SW480 (cell line): ENCODE measurements at regions not wholly inside any gene's neighbourhood (a gene's known extent, or its start where the extent isn't known, plus 50 kb on each side); places are given as distances from the start of the nearest gene placed in this dataset.
A peak's percentile ranks its signal among the peaks of the same experiment; 100 is the strongest.

ENCODE experiments used
- DNase-seq: peaks from one replicate; pipeline ENCODE4 v3.0.0-alpha.2; 2016; ENCODE audit warnings: low spot score

- no peak for DNase-seq
Measured at GRCh38 chr18:67380867-67381266, 135.7 kb downstream of the DSEL start.

DNA sequence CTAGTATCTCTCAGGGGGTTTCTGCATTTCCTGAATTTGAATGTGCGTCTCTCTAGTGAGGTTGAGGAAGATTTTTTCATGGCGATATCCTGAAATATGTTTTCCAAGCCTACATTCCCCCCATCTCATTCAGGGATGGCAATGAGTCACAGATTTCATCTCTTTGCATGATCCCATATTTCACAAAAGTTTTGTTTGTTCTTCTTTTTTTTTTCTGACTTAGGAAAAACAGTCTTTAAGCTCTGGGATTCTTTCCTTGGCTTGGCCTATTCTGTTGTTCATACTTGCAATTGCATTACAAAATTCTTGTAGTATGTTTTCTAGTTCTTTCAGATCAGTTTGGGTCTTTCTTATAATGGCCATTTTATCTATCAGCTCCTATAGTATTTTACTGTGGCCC, 136.5 kb downstream of the DSEL start:
- no peak for DNase-seq

DNA sequence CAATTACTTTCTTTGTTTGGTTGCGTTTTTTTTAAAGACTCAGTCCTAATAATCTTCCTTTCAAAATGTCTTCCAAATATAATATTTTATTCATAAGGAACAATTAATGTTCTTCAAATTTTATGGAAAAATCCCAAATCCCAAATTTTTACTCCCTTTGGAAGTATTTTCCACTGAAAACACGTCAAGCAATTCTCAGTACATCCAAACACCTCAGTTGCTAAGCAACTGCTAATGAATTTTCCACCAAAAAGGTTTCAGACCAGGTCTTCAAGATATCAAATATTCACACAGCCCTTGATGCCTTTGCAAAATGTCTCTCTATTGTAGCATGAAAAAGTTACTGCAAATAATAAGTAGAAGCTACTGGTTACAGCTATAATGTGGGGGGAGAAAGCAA, 140.1 kb downstream of the DSEL start:
- DNase-seq, result no peak

DNA sequence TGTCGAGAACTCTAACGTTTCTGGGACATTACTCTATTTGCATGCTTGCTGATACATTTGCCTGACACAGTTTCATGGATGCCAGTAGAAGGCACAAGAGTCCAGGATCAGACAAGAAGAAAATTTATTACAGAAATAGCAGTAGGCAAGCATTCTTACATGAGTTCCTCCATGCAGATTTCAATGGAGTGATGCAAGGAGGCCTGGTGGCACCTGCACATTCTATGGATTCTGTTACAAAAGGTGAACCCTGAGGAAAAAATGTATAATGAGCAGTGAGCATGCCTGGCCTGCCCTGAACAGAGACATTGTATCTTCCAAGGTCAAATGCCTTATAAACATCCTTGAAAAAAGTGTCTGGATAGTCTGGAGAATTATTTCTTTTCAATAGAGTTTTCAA, 142.9 kb downstream of the DSEL start:
- no peak for DNase-seq

GRCh38 chr18:67367540-67367939, 149.0 kb downstream of the DSEL start:
- DNase-seq, result no peak

GRCh38 chr18:67363694-67364093, 152.8 kb downstream of the DSEL start:
- DNase-seq, result no peak

GRCh38 chr18:67362906-67363305, 153.6 kb downstream of the DSEL start:
- no peak for DNase-seq

- peak; percentile 59 for DNase-seq
Measured at GRCh38 chr18:67359873-67360838, 156.4 kb downstream of the DSEL start.

DNA sequence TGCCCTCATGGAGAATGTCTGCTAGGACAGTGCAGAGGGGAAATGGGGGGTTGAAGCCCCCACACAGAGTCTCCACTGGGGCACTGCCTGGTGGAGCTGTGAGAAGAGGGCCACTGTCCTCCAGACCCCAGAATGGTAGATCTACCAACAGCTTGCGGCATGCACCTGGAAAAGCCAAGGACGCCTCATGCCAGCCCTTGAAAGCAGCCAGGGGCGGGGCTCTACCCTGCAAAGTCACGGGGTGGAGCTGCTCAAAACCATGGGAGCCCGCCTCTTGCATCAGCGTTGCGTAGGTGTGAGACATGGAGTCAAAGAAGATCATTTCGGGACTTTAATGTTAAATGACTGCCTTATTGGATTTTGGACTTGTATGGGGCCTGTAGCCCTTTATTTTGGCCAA, 157.6 kb downstream of the DSEL start:
- no peak for DNase-seq

DNA sequence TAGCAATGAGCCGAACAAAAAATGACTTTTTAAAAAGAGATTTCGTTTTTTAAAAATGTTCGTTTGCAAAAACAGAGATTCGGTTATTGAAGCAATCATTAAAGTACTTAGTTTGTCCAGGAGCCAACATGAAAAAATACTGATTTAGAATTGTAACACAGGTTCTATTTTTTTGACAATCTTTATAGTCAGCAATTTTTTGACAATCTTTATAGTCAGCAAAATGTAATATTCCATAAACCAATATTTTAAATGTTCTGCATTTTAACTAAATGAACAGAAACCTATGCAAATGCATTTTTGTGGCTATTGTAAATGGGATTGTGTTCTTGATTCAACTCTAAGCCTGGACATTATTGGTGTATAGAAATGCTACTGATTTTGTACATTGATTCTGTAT, 161.8 kb downstream of the DSEL start:
- no peak for DNase-seq

DNA sequence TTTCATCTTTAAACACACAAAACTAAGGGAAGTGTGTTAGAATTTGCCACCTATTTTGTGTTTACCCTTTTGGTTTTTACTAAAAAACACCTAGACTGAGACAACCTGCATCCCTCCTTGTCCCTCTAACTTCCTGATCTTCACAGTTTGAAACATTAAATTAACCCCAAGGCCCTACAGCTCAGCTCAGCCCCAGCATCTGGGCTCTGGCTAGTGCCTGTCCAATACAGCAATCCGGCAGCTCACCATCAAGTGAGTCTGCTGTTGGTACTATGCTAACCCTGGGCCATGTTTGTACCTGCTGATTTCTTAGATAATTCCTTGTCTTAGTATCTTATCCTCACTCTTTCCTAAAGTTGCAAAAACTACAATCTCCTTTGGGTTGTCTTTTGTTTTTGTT, 162.4 kb downstream of the DSEL start:
- no peak for DNase-seq

DNA sequence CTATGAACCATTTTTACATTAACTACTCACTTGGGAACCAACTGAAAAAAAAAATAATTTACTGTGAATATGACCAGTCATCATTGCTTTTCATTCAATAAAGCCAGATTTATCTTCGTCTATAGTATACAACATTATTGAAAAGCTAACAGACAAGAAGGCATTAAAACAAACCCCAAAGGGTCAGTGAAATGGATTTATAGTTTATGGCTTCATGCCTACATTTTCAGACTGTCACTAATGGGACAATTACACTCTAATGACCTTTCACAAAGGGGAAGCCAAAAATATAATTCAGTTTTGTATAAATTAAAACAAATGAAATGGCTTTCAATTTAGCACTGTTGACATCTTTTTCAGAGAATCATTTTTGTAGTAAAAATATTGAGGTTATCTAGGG, 169.1 kb downstream of the DSEL start:
- no peak for DNase-seq

GRCh38 chr18:67342159-67342558, 174.4 kb downstream of the DSEL start:
- DNase-seq, result no peak

- DNase-seq, result no peak
Measured at GRCh38 chr18:67337696-67338095, 178.8 kb downstream of the DSEL start.

DNA sequence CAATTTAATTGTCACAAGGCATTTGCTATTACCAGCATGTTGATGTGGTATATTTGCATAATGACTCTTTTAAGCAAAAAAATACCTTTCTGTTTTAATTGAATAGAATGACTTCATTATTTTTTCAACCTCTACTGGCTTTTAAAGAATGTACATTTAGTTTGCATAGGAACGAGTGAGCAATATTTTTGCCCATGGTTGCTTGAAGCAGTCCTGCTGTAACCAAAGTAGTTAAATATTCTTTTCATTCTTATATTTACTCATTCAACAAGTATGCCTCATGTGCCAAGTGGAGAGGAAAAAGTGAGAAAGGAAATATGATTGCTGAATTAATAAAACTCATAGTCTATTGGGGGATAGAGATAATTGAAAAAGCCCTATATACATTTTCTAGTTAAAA, 184.7 kb downstream of the DSEL start:
- DNase-seq, result no peak

DNA sequence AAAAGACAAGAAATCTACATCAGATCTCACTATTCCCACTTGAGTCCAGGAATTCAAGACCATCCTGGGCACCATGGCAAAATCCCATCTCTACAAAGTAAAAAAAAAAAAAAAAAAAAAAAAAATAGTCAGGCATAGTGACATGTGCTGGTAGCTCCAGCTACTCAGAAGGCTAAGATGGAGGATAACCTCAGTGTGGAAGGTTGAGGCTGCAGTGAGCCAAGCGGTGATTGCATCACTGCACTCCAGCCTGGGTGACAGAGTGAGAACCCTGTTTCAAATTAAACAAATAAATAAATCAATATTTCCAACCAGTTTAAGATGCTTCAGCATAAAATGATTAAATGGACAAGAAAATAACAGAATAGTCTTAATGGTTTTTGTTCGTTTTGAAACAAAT, 197.4 kb downstream of the DSEL start:
- no peak for DNase-seq

DNA sequence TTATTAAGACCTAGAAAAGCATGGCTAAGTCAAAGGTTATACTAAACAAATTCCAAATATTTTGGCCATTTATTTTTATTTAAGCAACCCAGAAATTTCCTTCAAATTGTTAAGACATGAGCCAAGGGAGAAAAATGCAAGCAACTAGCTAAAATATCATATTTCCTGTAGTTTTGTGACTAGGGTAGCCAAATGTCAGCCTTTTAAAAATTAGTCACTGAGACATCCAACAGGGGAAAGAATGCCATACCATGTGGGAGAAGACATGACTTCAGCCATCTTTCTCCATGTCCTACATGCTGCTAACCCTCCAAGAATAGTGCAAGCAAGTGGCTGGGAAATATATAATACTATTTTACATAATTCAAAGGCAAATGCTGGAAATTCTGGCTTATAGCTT, 197.9 kb downstream of the DSEL start:
- DNase-seq, result no peak

GRCh38 chr18:67310826-67311225, 205.7 kb downstream of the DSEL start:
- DNase-seq, result no peak

GRCh38 chr18:67308819-67309218, 207.7 kb downstream of the DSEL start:
- no peak for DNase-seq

GRCh38 chr18:67305466-67305865, 211.1 kb downstream of the DSEL start:
- DNase-seq, result no peak

GRCh38 chr18:67302043-67302442, 214.5 kb downstream of the DSEL start:
- DNase-seq, result peak; percentile 0

- DNase-seq, result no peak
Measured at GRCh38 chr18:67301592-67301991, 214.9 kb downstream of the DSEL start.

DNA sequence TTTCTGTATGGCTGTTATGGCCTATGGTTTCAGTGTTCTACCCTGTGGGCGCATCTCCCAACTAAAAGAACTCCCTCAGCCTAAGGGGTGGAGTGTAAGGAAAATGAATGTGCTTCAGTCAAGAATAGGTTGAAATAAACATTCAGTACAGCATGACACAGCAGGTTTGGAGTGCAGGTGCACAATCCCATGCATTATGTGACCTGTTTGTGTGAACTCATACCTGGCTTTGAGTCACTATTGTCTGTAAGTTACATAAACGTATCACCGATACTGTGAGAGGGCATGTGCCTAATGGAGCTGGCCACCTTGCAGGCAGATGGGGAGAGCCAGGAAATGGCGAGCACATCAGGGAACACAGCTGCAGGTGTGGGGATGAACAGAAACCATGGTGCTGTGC, 216.0 kb downstream of the DSEL start:
- DNase-seq, result no peak

GRCh38 chr18:67292814-67293213, 223.7 kb downstream of the DSEL start:
- DNase-seq, result no peak
